Gastrocnemius medialis (tissue), 4 donors: ENCODE measurements at regions not wholly inside any gene's neighbourhood (a gene's known extent, or its start where the extent isn't known, plus 50 kb on each side); places are given as distances from the start of the nearest gene placed in this dataset.

ENCODE experiments used
- CTCF ChIP-seq, 5 experiments: fragments of 450-650 bp in 3 of 5; fragments of 200-600 bp in 2 of 5; sonication (generic) in 2 of 5; IDR thresholded peaks in 4 of 5; conservative IDR thresholded peaks in 1 of 5; 1 replicate in 4 of 5; 2 replicates in 1 of 5; pipeline ENCODE4 v1.5.1; 2016 to 2019; ENCODE audit warnings: antibody characterized with exemption in 5 of 5, mild to moderate bottlenecking in 3 of 5, moderate library complexity in 3 of 5
- POLR2A ChIP-seq, 2 donors: fragments of 450-650 bp; IDR thresholded peaks; one replicate each; pipeline ENCODE4 v1.6.1; 2017; ENCODE audit warnings: antibody characterized with exemption in 2 of 2, mild to moderate bottlenecking in 2 of 2, moderate library complexity in 2 of 2

- TF ChIP-seq CTCF (IDR thresholded peaks at IDR 0.05 in 4 of 5, conservative IDR thresholded peaks at IDR 0.05 in 1 of 5) (no peak), POLR2A (IDR thresholded peaks at IDR 0.05) (no peak)
These were observed 143.4 kb downstream of the CTTN start for GRCh38 chr11:70541699-70542098.
